HEK293 (cell line): ENCODE measurements at regions not wholly inside any gene's neighbourhood (a gene's known extent, or its start where the extent isn't known, plus 50 kb on each side); places are given as distances from the start of the nearest gene placed in this dataset.

Experiments used
- CTCF ChIA-PET: fragments of 350-600 bp; formaldehyde crosslinking; extraction: SDS; loops from one replicate; lab custom pipeline; 2021; ENCODE audit warnings: antibody characterized with exemption; lab: Yijun Ruan, JAX
- POLR2A ChIA-PET: fragments of 300-600 bp; formaldehyde crosslinking; extraction: SDS; loops from one replicate; lab custom pipeline; 2020; ENCODE audit warnings: antibody characterized with exemption, inconsistent platforms; lab: Yijun Ruan, JAX
- H3K27ac ChIP-seq: fragments of 200-500 bp; sonication (Bioruptor generic); 2 replicates; pipeline ENCODE4 v1.5.1; 2014; ENCODE audit warnings: low read depth, low read length, control low read depth, inconsistent platforms; ENCODE audit errors: extremely low read depth
- H3K36me3 ChIP-seq, 2 experiments: fragments of 200-500 bp in 1 of 2; sonication (Bioruptor generic) in 1 of 2; 1 replicate in 1 of 2; 2 replicates in 1 of 2; pipeline ENCODE4 v1.5.1; 2014 to 2017; ENCODE audit warnings: inconsistent platforms in 2 of 2, low read length in 2 of 2; ENCODE audit not compliant: control insufficient read depth in 2 of 2, insufficient read depth in 1 of 2
- H3K4me1 ChIP-seq: fragments of 200-500 bp; sonication (Bioruptor generic); 2 replicates; pipeline ENCODE4 v1.5.1; 2014; ENCODE audit warnings: mild to moderate bottlenecking, low read length, inconsistent platforms; ENCODE audit not compliant: control insufficient read depth, insufficient read depth
- H3K4me3 ChIP-seq: 2 replicates; pipeline ENCODE4 v1.5.1; 2011; ENCODE audit warnings: low read depth, mild to moderate bottlenecking, control low read depth, low read length, moderate library complexity
- H3K9me3 ChIP-seq: fragments of 200-500 bp; sonication (Bioruptor generic); 2 replicates; pipeline ENCODE4 v1.5.1; 2014; ENCODE audit warnings: low read depth, low read length, inconsistent platforms; ENCODE audit not compliant: control insufficient read depth, insufficient read depth
- GLI2 ChIP-seq: fragments of 450-650 bp; formaldehyde crosslinking; IDR thresholded peaks from 2 replicates; pipeline ENCODE4; 2017; ENCODE audit warnings: missing biosample characterization, missing genetic modification characterization, low read depth, borderline replicate concordance
- KLF10 ChIP-seq: fragments of 450-650 bp; IDR thresholded peaks from 2 replicates; pipeline ENCODE4 v1.5.1; 2018; ENCODE audit warnings: missing biosample characterization, mild to moderate bottlenecking, missing genetic modification characterization
- KLF7 ChIP-seq: fragments of 450-650 bp; formaldehyde crosslinking; IDR thresholded peaks from 2 replicates; pipeline ENCODE4 v1.5.1; 2016; ENCODE audit warnings: missing biosample characterization, missing genetic modification characterization, borderline replicate concordance
- OVOL3 ChIP-seq: fragments of 450-650 bp; formaldehyde crosslinking; IDR thresholded peaks from 2 replicates; pipeline ENCODE4 v1.5.1; 2016; ENCODE audit warnings: missing biosample characterization, missing genetic modification characterization
- SP3 ChIP-seq: fragments of 450-650 bp; formaldehyde crosslinking; IDR thresholded peaks from 2 replicates; pipeline ENCODE4 v1.5.1; 2016; ENCODE audit warnings: missing biosample characterization, missing genetic modification characterization
- WT1 ChIP-seq: fragments of 450-650 bp; formaldehyde crosslinking; IDR thresholded peaks from 2 replicates; pipeline ENCODE4 v1.5.1; 2016; ENCODE audit warnings: missing biosample characterization, missing genetic modification characterization
- ZBTB26 ChIP-seq: fragments of 450-650 bp; formaldehyde crosslinking; optimal IDR thresholded peaks from 2 replicates; pipeline ENCODE3; 2016; ENCODE audit warnings: missing biosample characterization, mild to moderate bottlenecking, missing genetic modification characterization
- ZFP3 ChIP-seq: fragments of 450-650 bp; formaldehyde crosslinking; IDR thresholded peaks from 2 replicates; pipeline ENCODE4 v1.5.1; 2016; ENCODE audit warnings: low read depth, missing biosample characterization, missing genetic modification characterization
- ZNF112 ChIP-seq: fragments of 450-650 bp; formaldehyde crosslinking; IDR thresholded peaks from 2 replicates; pipeline ENCODE4 v1.5.0; 2017; ENCODE audit warnings: missing biosample characterization, missing genetic modification characterization
- ZNF114 ChIP-seq: fragments of 450-650 bp; formaldehyde crosslinking; IDR thresholded peaks from 2 replicates; pipeline ENCODE4 v1.5.0; 2017; ENCODE audit warnings: missing biosample characterization, missing genetic modification characterization
- ZNF121 ChIP-seq: fragments of 450-650 bp; formaldehyde crosslinking; IDR thresholded peaks from 2 replicates; pipeline ENCODE4 v1.5.1; 2016; ENCODE audit warnings: missing biosample characterization, missing genetic modification characterization
- ZNF184 ChIP-seq: fragments of 450-650 bp; IDR thresholded peaks from 2 replicates; pipeline ENCODE4 v1.5.1; 2018; ENCODE audit warnings: missing biosample characterization, mild to moderate bottlenecking, missing genetic modification characterization
- ZNF211 ChIP-seq: fragments of 450-650 bp; formaldehyde crosslinking; IDR thresholded peaks from 2 replicates; pipeline ENCODE4 v1.5.1; 2016; ENCODE audit warnings: low read depth, missing biosample characterization, missing genetic modification characterization
- ZNF23 ChIP-seq: fragments of 450-650 bp; formaldehyde crosslinking; IDR thresholded peaks from 2 replicates; pipeline ENCODE4 v1.5.1; 2016; ENCODE audit warnings: missing biosample characterization, missing genetic modification characterization, borderline replicate concordance
- ZNF274 ChIP-seq, 2 experiments: fragments of 200-500 bp in 1 of 2; fragments of 450-650 bp in 1 of 2; sonication (Bioruptor generic) in 1 of 2; formaldehyde crosslinking in 1 of 2; IDR thresholded peaks; 2 replicates each; pipeline versions ENCODE4 v1.5.1 to v1.6.1; 2014 to 2016; ENCODE audit warnings: borderline replicate concordance in 1 of 2, inconsistent platforms in 1 of 2, low read length in 1 of 2, missing biosample characterization in 1 of 2, missing genetic modification characterization in 1 of 2
- ZNF341 ChIP-seq: fragments of 450-650 bp; formaldehyde crosslinking; IDR thresholded peaks from 2 replicates; pipeline ENCODE4; 2016; ENCODE audit warnings: low read depth, missing biosample characterization, missing genetic modification characterization
- ZNF354C ChIP-seq: fragments of 450-650 bp; formaldehyde crosslinking; IDR thresholded peaks from 2 replicates; pipeline ENCODE4 v1.5.1; 2016; ENCODE audit warnings: missing biosample characterization, missing genetic modification characterization, low read depth, borderline replicate concordance
- ZNF514 ChIP-seq: fragments of 450-650 bp; formaldehyde crosslinking; IDR thresholded peaks from 2 replicates; pipeline ENCODE4 v1.5.1; 2016; ENCODE audit warnings: missing biosample characterization, missing genetic modification characterization
- ZNF518A ChIP-seq: fragments of 450-650 bp; formaldehyde crosslinking; conservative IDR thresholded peaks from 2 replicates; pipeline ENCODE4 v1.5.1; 2016; ENCODE audit warnings: low read depth, missing biosample characterization, missing genetic modification characterization
- ZNF529 ChIP-seq: fragments of 450-650 bp; formaldehyde crosslinking; IDR thresholded peaks from 2 replicates; pipeline ENCODE4 v1.5.1; 2017; ENCODE audit warnings: missing genetic modification characterization, missing biosample characterization; ENCODE audit not compliant: insufficient replicate concordance
- ZNF544 ChIP-seq: fragments of 450-650 bp; formaldehyde crosslinking; IDR thresholded peaks from 2 replicates; pipeline ENCODE4 v1.5.0; 2017; ENCODE audit warnings: missing biosample characterization, missing genetic modification characterization
- ZNF571 ChIP-seq: fragments of 450-650 bp; formaldehyde crosslinking; IDR thresholded peaks from 2 replicates; pipeline ENCODE4 v1.5.0; 2017; ENCODE audit warnings: missing biosample characterization, missing genetic modification characterization
- ZNF580 ChIP-seq: fragments of 450-650 bp; formaldehyde crosslinking; IDR thresholded peaks from 2 replicates; pipeline ENCODE4 v1.5.1; 2016; ENCODE audit warnings: missing biosample characterization, missing genetic modification characterization
- ZNF670 ChIP-seq: fragments of 450-650 bp; formaldehyde crosslinking; IDR thresholded peaks from 2 replicates; pipeline ENCODE4 v1.5.1; 2016; ENCODE audit warnings: missing biosample characterization, missing genetic modification characterization, low read depth
- ZNF704 ChIP-seq: fragments of 450-650 bp; formaldehyde crosslinking; IDR thresholded peaks from 2 replicates; pipeline ENCODE4 v1.5.1; 2016; ENCODE audit warnings: missing biosample characterization, missing genetic modification characterization
- ZNF76 ChIP-seq: fragments of 450-650 bp; formaldehyde crosslinking; IDR thresholded peaks from 2 replicates; pipeline ENCODE4; 2016; ENCODE audit warnings: low read depth, missing biosample characterization, missing genetic modification characterization, borderline replicate concordance
- ZNF792 ChIP-seq: fragments of 450-650 bp; formaldehyde crosslinking; IDR thresholded peaks from 2 replicates; pipeline ENCODE4 v1.5.1; 2016; ENCODE audit warnings: missing biosample characterization, missing genetic modification characterization
- ZNF843 ChIP-seq: fragments of 450-650 bp; formaldehyde crosslinking; IDR thresholded peaks from 2 replicates; pipeline ENCODE4 v1.5.1; 2016; ENCODE audit warnings: missing biosample characterization, missing genetic modification characterization

- TF ChIP-seq ZNF571 (tag by site-specific recombination) (no peak), ZNF184 (tag by site-specific recombination) (no peak)
Measured at GRCh38 chr19:31126236-31126635, 223.0 kb downstream of the TSHZ3 start (continued).

GRCh38 chr19:31125071-31125470, 224.2 kb downstream of the TSHZ3 start:
- no peaks in the 10 kb centered on the region for H3K4me1 ChIP-seq
- H3K36me3 ChIP-seq: no peaks in the 10 kb centered on the region
- TF ChIP-seq ZNF514: no peak
- TF ChIP-seq ZNF114 (tag by site-specific recombination): no peak
- TF ChIP-seq ZFP3: no peak
- TF ChIP-seq ZNF341: no peak
- no peak for TF ChIP-seq ZNF518A
- no peak for TF ChIP-seq ZNF704 (tag by site-specific recombination)
- no peak for TF ChIP-seq ZNF274 (IDR thresholded peaks at IDR 0.05; ENCODE audit: low read length)
- no peak for TF ChIP-seq ZNF274 (tag by site-specific recombination; IDR thresholded peaks at IDR 0.05; ENCODE audit: borderline replicate concordance)
- TF ChIP-seq ZNF211 (tag by site-specific recombination): no peak
- no peak for TF ChIP-seq ZNF571 (tag by site-specific recombination)
- no peak for TF ChIP-seq KLF7 (tag by site-specific recombination)
- no peak for TF ChIP-seq ZNF843 (tag by site-specific recombination)
- CTCF ChIA-PET: no interaction called here
- H3K27ac ChIP-seq: no peak overlapping the region
- no peaks in the 10 kb centered on the region for H3K9me3 ChIP-seq
- POLR2A ChIA-PET: no interaction called here
- no peak overlapping the region for H3K4me3 ChIP-seq

- CTCF ChIA-PET: interaction anchor here (1.5 kb wide), 1 partner anchor 12 kb away, joined by 4 read pairs; no protein-coding TSS in a partner anchor
- H3K4me1 ChIP-seq: no peaks in the 10 kb centered on the region
- H3K4me3 ChIP-seq: no peak overlapping the region
- no peak overlapping the region for H3K27ac ChIP-seq
- no peaks in the 10 kb centered on the region; a peak in 1 of 3 replicates for H3K36me3 ChIP-seq
- POLR2A ChIA-PET: no interaction called here
- no peaks in the 10 kb centered on the region for H3K9me3 ChIP-seq
- TF ChIP-seq ZBTB26 (tag by site-specific recombination) (no peak), ZNF23 (no peak), GLI2 (no peak), WT1 (no peak), ZNF544 (no peak), ZFP3 (no peak), ZNF114 (tag by site-specific recombination) (no peak), ZNF121 (no peak), SP3 (no peak), ZNF354C (tag by site-specific recombination) (no peak), ZNF670 (tag by site-specific recombination) (no peak), ZNF112 (tag by site-specific recombination) (no peak), ZNF580 (no peak), OVOL3 (no peak), ZNF76 (tag by site-specific recombination) (no peak), ZNF529 (tag by site-specific recombination) (no peak), ZNF792 (tag by site-specific recombination) (no peak), KLF10 (tag by site-specific recombination) (no peak)
Measured at GRCh38 chr19:31121501-31121900, 227.7 kb downstream of the TSHZ3 start.
